ENCODE measurements at regions not wholly inside any gene's neighbourhood (a gene's known extent, or its start where the extent isn't known, plus 50 kb on each side); places are given as distances from the start of the nearest gene placed in this dataset.

DNA sequence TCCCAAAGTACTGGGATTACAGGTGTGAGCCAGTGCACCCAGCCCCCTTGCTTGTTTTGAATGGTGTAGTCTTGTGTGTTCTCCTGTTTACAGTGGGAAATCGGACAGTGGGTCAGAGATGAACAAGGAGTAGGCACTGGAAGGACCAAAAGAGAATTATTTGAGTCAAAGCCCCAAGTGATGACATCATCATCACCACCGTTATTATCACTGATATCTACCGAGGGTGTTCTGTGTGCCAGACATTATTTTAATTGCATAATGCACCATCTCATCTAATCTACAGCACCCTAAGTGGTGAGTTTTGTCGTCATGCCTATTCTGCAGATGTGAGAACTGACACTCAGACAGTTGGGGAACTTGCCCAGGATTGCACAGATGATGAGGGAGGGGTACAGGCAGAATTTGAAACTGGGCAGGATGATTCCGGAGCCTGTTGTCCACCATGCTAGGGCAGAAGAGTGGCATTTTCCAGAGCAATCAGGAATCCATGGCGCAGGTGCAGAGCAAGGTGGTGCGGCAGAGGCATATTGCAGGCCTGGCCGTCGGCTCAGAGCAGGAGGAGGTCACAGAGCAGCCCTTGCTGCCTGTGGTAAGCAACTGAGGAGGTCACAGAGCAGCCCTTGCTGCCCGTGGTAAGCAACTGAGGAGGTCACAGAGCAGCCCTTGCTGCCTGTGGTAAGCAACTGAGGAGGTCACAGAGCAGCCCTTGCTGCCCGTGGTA lies 137.0 kb upstream of the HDAC4 start:
- DNase-seq: no peak

DNA sequence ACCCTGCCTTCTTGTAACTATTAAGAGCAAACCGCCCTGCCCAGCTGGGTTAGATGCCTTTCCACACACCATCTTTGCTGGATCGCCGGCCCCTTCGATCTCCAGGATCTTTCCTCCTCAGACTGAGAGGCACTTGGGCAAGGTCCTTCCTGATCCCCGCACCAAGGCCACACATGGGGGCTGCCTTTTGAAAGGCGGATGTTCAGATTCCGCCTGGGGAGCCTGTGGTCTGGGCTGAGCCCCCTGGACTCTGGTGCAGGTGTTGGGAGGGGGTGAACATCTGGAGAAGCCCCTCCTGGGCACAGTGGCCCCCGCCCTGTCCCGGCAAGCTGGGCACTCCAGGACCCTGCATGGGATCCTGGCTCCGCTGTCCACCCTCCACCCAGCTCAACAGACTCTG lies 135.4 kb upstream of the HDAC4 start:
- no peak for DNase-seq

DNA sequence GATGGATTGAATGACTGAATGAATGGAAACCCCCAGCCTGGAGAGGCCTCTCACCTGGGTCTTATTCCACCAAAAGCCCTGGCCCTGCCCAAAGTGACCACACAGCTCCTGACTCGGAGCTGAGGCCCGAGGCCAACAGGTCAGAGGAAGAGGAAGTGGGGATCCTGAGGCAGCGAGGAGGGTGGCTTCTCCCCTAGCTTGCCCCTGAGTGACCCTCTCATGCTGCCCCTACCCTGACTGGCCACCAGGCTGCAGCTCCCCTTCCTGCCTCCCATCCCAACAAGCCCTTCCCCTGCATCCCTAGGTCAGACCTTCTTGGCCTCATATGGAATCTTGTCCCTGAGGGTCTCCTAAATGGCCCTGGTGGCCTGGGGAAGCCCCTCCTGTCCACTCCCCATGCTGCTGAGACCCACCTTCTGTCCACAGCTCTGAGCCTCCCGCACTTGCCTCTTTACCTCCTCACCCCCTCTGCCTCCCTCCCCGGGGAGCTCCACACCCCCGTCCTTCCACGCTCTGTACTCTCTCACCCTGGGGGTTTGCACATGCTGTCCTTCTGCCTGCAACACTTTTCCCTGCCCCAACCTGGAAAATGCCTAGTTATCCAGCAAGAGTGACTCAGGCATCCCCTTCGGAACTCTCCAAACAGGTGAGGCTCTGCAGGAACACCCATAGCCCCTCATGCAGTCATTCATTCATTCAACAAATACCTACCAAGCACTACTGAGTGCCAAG lies 134.8 kb upstream of the HDAC4 start:
- no peak for DNase-seq

DNA sequence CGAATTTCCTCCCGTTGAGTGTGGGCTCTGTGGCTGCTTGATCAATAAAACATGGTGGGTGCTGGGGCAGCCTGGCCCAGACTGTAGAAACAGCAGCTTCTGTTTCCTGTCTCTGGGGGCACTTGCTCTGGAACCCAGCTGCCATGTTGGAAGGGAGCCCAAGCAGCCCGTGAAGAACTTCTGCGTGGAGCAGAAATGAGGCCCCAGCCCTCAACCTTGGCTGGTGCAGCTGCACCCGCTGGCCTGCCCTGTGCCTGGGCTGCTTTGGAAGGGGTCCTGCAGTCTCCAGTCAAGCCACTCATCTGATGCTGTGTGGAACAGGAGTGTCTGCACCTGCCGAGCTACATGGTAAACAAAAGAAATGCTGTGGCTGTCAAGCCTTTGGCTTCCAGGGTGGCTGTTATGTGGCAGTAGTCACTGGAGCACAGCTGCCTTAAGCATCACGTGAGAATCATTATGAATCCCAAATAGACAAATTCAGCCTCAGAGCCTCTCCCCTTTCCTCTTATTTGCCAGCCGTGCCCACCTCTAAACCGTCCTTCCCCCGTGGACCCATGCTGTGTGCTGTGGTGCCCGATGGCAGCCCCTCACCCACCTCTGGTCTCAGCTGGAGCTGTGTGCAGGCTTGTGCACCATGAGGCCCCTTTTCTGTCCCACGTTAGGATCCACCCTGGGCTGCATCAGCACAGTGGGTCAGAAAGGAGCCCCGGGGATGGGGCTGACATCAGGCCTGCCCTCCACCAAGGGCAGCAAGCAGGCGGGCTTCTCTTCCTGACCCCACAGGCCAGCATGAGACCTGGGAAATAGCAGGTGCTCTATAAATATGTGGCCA lies 134.0 kb upstream of the HDAC4 start:
- DNase-seq: no peak

DNA sequence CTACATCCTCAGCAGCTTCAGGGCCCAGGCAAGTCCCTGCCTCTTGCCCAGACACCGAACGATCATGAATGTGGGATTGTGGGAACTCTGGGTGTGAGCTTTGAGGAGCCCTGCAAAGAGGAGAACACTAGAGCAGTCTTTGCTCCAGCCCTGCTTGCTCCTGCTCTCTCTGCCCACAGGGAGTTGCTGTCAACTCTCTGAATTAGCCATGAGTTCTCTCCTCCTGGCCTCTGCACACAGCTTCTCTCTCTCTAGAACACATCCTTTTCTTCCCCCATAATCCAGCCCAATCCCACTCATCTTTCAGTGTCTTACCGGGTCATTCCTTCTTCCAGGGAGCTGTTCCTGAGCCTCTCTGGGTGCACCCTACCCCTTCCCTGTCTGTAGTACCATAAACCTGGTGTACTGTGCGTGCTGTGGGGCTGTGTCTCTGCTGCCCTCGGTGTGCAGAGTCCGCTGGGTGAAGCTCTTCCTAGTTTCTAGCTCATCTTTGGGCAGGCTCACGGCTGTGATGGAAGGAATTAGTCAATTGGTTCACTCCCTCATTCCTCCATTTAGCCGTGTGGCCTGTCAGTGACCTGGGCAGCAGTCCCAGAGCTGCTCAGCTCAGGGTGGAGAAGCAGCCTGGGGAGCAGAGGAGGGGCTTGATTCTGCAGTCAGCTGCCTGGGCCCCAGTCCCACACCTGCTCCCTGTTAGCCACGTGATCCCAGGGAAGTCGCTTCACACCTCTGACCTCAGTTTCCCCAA lies 132.9 kb upstream of the HDAC4 start:
- DNase-seq: no peak

DNA sequence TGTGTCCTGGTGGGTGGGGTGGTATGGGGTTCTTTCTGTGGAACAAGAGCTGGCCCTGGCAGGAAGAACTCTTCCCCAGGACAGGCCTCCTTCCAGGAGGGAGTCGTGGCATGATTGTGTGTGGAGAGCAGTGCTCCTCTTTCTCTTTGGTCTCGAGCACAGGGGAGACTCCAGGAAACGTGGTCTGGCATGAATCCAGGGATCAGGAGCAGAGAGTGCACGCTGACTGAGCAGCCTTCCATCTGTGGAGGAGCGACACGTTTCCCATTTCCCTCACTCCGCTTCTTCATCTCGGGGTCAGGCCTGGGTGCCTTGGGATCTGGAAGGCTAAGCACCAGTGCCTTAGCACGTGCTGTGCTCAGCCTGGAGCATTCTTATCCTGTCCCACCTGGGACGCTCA lies 132.0 kb upstream of the HDAC4 start:
- no peak for DNase-seq

DNA sequence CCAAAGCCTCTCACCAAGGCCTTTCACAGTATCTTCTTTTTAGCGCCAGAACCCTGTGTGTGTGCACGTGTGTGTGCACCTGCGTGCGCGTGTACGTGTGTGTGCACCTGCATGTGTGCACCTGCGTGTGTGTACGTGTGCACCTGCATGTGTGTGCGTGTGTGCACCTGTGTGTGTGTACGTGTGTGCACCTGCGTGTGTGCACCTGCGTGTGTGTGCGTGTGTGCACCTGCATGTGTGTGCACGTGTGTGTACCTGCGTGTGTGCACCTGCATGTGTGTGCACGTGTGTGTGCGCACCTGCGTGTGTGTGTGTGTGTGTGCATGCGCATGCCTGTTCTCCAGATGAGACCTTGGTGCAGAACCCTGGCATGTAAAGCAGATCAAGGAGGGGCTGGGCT lies 131.4 kb upstream of the HDAC4 start:
- DNase-seq: no peak

DNA sequence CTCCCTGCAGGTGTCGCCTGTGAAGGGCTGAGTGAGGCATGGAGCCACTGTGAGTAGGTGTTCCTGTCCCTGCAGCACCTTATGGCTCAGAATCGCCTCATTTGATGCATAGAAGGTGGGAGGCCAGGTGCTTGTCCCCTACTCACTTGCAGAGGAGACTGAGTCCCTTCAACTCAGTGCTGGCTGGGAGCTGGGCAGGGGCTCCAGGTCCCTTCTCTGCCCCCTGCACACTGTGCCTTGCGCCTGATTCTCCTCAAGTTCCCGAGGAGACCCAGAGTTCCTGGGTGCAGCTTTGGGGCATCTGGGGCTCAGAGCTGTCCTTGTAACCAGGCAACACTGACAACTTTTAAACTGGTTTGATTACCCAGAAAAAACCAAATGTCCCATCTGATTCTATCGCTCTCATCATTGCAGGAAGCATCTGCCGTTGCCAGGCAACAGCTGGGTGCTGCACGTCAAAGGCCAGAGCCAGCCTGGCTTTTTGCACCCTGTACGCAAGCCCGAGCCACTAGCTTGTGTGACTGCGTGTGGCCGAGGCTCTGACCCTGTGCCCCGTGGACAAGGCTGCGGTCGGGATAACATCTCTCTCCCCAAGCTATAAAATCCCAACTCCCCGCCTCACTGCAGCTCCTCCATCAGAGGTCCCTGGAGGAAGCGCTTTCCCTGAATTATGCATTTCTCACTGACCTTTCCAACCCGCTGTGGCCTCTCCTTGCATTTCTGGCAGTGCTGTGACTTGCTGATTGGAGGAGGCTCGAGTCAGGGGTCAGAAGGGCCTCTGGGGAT lies 130.8 kb upstream of the HDAC4 start:
- DNase-seq: no peak

DNA sequence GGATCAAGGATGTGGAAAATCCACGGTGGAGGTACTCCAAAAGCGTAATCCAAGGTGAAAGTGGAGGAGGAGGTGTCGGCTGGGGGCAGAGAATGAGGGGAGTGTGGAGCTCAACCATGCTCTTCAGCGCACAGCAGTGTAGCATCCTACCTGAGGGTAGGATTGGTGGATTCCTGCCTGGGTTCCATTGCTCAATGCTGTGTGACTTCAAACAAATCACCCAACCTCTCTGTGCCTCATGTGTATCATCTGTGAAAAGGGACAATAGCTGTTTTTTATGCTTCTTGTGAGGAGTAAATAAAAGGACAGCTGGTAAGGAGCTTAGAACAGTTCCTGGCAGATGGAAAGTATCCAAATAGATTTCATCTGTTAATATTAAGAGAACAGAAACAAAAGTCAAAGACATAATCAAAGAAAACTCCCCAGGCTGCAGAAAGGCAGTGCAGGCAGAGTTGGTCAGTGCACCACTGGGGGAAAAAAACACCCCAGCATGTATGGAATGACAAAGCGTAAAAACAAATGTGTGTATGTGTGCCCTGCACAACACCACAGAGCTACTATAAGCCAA lies 130.0 kb upstream of the HDAC4 start:
- DNase-seq: no peak

DNA sequence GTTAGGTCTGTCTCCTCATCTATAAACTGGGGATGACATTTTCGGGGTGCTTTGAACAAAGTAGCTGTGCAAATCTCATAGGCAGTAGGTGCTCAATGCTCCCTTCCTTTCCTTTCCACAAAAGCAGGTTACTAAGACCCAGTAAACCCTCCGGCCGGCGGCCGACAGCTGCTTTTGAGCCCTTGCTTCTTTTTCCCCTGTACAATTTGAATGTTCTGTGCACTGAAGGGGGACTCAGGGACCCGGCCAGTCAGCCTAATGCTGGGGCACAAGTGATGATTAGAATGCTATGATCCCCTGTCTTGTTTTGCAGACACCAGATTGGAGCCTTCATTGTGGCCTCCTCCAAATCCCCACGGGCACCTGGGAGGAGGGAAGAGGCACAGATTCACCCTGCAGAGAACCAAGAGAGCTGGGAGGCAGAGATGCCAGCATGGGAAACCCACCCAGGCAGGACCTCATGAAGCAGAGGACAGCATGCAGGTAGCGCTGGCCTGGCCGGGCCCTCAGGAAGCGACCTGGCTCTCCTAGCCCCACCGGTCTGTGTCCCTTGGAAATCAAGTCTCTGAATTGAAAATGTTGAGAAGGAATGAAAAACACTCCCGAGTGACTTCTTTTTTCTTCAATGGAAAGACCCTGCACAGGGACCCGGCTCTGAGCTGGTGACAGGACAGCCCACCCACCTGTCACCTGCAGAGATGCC lies 128.6 kb upstream of the HDAC4 start:
- DNase-seq: no peak

DNA sequence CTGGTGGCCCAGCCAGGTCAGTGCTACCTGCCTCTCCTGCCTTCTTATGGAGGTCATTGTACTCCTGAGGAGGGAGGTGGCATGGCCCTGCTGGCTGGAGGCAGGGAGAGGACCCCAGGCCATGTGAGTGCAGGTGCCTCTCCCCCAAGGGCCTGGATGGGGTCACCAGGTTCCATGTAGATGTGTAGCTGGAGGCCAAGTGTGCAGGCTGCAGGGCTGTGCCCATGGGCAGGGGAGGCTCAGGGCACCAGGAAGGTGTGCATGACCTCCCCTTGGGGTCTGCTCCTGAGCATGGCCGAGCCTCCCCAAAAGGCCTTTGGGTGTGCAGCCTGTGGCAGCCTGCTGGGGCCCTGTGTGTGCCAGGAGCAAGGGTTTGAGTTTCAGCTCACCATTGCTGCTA lies 128.1 kb upstream of the HDAC4 start:
- DNase-seq: no peak

DNA sequence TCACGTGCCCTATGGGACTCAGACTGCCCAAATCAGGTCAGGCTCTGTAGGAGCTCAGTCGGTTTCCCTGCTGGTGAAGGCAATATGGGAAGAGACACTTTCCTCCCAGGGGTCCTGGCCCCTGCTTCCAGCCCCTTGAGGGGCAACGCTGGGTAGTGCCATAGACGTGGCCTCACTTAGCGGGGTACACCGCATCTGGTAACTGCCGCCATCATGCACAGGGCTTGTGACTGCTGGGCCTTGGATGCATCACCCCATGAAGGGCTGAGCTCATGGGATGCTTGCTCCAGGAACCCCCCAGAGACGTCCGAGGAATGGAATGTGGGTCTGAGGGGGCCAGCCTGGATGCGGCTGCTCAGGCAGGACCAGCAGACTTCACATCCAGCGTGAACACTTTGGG lies 127.3 kb upstream of the HDAC4 start:
- no peak for DNase-seq

DNA sequence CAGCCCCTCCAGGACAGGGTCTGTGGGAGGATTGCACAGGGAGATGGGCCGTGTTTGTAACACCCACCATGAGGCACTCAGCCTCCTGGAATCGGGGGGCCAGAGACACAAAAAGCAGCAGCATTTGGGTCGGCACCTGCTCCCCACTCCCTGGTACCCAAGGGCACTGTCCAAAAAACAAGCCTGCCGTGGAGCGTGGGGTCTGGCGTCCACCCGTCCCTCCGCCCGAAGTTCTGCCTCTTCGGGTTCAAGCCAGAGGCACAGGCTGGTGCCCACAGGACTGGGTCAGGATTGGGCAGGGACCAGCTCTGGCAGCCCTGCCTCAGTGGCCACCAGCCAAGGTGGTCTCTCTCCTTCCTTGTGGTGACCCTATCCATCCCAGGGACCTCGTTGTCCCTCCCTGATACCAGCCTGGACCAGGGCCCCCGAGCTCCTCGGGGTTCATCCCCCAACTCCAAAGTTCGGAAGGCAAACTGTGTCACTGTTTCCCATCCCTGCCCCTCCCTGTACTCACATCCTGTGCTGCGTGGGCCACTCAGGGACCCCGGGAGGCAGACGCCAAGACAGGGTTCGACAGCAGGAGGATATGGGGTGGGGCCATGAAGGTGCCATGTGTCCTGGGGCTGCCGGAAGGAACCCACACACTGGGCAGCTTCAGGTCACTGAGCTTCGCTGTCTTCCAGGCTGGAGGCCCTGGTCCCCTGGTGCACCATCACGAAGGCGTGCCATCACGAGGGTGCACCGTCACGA lies 126.0 kb upstream of the HDAC4 start:
- DNase-seq: no peak

DNA sequence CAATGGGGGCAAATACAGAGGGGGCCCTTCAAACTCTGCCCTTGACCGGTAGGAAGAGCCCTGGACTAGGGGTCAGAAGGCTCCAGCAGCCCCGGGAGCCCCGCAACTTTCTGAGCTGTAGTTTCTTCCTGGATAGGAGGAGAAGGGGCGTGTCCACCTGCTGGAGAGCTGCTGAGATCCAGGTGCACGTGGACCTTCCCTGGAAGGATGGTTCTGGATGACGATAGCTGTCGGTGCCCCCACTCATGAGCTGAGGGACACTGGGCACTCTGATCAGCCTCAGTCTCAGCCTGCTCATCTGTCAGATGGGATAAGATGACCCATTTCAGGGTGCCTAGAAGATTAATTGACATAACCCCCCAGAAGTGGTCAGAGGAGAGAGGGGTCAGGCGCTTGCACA lies 125.2 kb upstream of the HDAC4 start:
- no peak for DNase-seq

DNA sequence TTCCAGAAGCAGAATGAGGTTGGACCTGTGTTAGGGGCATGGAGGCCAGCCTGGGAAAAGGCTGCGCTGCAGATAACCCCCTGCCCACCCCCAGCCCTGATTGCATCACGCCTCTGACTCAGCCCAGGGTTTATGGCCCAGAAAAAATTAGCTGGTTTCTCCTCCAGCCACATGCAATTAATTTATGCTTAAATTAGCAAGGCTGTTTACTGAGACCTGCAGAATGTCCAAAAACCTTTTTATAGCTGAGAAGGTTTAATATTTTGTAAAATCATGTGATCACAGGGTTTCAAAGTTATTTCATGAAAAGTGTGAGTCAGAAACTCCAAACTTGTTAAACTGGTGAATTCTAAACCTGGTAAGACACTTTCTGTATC lies 123.1 kb upstream of the HDAC4 start:
- DNase-seq: no peak

DNA sequence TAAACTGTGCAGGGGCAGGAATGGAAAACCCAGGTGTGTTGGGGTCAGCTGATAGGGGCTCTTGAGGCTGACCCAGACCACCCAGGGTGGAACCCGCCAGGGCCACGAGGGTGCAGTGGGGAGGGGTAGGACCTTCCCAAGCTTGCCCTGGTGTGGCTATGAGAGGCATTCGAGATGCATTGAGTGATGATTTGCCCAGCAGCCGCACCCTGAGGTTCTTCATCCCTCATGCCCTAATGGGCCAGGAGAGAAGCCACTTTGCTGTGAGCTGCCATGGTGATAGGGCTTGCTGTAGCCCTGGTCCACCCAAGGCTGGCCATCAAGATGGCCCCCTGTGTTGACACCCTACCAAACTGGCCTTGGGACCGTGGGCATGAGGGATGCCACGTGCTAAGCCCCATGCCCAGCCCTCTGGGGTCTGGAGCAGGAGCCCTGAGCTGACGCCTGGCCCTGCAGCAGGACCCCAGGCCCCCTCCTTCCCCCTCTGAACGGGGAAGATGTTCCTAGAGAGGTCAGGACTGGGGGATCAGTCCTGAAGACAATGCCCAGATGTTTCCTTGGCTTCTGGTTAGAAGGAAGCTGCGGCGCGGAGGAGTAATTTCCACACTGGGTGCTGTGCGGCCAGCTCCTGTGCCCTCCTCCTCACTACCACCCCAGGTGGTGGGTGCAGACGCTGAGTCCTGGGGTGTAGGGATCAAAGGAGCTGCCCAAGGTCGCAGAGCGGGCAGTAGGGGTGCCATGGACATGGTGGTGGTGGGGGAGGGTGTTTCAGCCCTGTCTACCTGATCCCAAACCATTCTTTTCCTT lies 122.5 kb upstream of the HDAC4 start:
- DNase-seq: no peak

DNA sequence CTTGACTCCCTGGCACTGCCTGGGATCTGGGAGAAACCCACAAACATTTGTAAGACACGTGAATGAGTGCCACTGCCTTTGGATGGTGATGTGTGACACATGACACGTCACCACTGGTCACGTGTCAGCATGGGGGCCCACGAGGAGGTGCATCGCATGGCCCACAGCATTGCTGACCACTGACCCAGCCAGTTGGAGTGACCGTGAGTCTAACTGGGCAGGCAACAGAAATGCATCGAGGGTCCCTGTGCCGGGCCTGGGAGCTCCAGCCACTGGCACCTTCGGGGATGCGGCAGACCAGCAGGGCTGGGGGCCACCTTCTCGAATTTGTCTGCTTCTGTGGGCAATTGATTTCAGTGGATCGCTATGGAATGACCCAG lies 121.9 kb upstream of the HDAC4 start:
- DNase-seq: no peak

DNA sequence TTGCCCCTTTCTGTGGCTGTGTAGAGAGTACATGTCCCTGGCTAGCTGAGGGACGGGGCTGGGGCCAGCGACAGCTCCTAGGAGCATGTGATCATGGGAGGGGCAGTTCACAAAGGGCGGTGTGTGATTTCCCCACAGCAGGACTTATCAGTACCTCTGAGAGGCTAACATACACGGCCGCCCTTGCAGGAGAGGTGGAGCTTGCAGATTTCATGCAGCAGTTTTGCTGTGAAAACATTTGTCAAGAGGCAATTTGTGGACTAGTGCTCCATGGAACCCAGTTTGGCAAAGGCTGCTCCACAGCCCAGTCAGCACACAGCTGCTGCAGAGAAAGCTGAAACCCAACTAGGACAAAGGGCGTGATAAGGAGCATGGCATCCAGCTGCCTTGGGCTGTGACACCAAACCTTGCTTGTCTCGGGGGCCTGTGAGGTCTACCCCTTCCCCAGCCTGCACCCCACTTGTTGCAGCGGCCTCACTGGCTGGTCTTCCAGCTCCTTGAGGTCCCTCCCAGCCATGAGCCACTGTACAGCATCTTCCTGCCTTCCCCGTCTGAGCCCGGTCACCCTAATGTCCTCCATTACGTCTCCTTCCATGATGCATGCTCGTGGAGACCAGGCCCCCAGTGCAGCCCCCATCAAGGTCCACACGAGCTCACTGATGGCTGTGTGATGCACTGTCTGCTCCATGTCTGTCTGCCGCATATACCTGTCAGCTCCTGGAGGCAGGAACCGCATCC lies 121.4 kb upstream of the HDAC4 start:
- no peak for DNase-seq

DNA sequence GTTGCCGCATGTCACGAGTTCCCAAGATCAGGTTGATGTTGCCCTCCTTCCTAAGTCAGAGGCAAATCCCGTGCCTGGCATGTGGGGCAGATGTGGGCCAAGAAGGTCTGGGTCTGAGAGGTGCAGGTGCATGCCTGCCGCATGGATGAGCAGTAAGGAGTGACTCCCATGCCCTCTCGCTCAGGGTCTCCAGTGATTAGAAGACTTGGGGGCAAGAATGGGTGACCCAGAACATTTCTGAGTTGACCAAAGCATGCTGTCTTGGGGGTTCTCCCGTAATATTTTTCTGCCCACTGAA lies 120.6 kb upstream of the HDAC4 start:
- no peak for DNase-seq

All from KG1 (cell line).